ENCODE measurements at regions not wholly inside any gene's neighbourhood (a gene's known extent, or its start where the extent isn't known, plus 50 kb on each side); places are given as distances from the start of the nearest gene placed in this dataset.

GRCh38 chr2:67465623-67466022 lies 68.5 kb downstream of the ETAA1 start:
- no peak for TF ChIP-seq POLR2AphosphoS5 (IDR thresholded peaks at IDR 0.05; ENCODE audit: borderline replicate concordance, low read depth, low read length)
- no peak for TF ChIP-seq EZH2 (IDR thresholded peaks at IDR 0.05)
- no peak for TF ChIP-seq FOXP2 (optimal IDR thresholded peaks at IDR 0.05; ENCODE audit: control extremely low read depth, extremely low read length, insufficient read depth)

All from SK-N-MC (cell line).